Prostate gland (tissue), 2 donors: ENCODE measurements at regions not wholly inside any gene's neighbourhood (a gene's known extent, or its start where the extent isn't known, plus 50 kb on each side); places are given as distances from the start of the nearest gene placed in this dataset.

Experiments
- DNase-seq: peaks from one replicate; pipeline ENCODE4 v3.0.0-alpha.2; 2019; ENCODE audit warnings: low spot score
- H3K27ac ChIP-seq, 2 donors: fragments of 200-600 bp; sonication (generic); 2 replicates each; pipeline ENCODE4 v1.5.1; 2017 to 2019
- H3K27me3 ChIP-seq: fragments of 200-600 bp; sonication (generic); replicated peaks from 2 replicates; pipeline ENCODE4 v1.5.1; 2019; ENCODE audit not compliant: insufficient read depth
- H3K36me3 ChIP-seq, 2 donors: fragments of 200-600 bp; sonication (generic); 1 replicate in 1 of 2; 2 replicates in 1 of 2; pipeline versions ENCODE4 v1.5.1 to v1.8.1; 2017 to 2019
- H3K4me1 ChIP-seq: fragments of 200-600 bp; sonication (generic); replicated peaks from 2 replicates; pipeline ENCODE4 v1.5.1; 2019
- H3K4me3 ChIP-seq, 2 donors: fragments of 200-600 bp; sonication (generic); 2 replicates each; pipeline ENCODE4 v1.5.1; 2017 to 2019
- H3K9me3 ChIP-seq: fragments of 200-600 bp; sonication (generic); 2 replicates; pipeline ENCODE4 v1.5.1; 2017
- POLR2A ChIP-seq: fragments of 450-650 bp; IDR thresholded peaks from one replicate; pipeline ENCODE4 v1.6.1; 2016; ENCODE audit warnings: antibody characterized with exemption, mild to moderate bottlenecking
- POLR2AphosphoS5 ChIP-seq: sonication (generic); formaldehyde crosslinking; IDR thresholded peaks from one replicate; pipeline ENCODE4 v1.6.1; 2017; ENCODE audit warnings: antibody characterized with exemption
- WGBS: methylation state at CpG from one replicate; pipeline ENCODE4 v1.1.5; 2018; 5-methylcytosine and 5-hydroxymethylcytosine counted together
- intact Hi-C: fragments of 100-400 bp; cut with DNase I; formaldehyde crosslinking; loops from one replicate; pipeline ENCODE4 v1.14.2; 2022
- TF ChIP-seq, protein P1 (sequence below), 4 experiments: fragments of 200-600 bp in 2 of 4; fragments of 450-650 bp in 2 of 4; sonication (generic) in 2 of 4; IDR thresholded peaks; 1 replicate in 3 of 4; 2 replicates in 1 of 4; pipeline ENCODE4 v1.5.1; 2016 to 2019; ENCODE audit warnings: antibody characterized with exemption in 4 of 4, mild to moderate bottlenecking in 2 of 4, moderate library complexity in 2 of 4

DNA sequence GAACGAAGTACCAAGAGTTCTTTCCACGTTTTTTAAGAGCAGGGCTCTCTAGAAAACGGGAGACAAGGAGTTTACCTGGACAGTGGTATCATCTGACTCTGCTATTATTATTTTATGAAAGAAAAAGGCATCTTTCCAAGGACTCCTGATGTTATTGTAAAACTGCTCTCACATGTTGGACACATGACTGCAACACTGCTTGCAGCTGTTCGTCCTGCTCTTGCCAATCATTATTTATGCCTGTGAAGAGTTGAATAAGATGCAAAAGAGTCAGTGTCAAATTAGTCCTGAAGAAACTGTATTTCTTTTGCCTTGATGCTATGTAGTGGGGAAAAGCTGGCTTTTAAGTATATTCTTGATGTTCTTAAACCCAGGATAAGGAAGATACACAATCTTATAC lies 284.5 kb upstream of the PTGER4 start:
- Histone ChIP-seq H3K27ac (no peak overlapping the region), H3K4me3 (no peak overlapping the region), H3K27me3 (no peaks in the 10 kb centered on the region), H3K4me1 (no peaks in the 10 kb centered on the region), H3K9me3 (no peaks in the 10 kb centered on the region), H3K36me3 (no peaks in the 10 kb centered on the region)
- intact Hi-C loops: no loop called here
- DNase-seq: no peak
- 32% methylated on average over 4 of the region's 4 CpGs for WGBS
- TF ChIP-seq POLR2A (no peak), POLR2AphosphoS5 (peak; percentile 8)

DNA sequence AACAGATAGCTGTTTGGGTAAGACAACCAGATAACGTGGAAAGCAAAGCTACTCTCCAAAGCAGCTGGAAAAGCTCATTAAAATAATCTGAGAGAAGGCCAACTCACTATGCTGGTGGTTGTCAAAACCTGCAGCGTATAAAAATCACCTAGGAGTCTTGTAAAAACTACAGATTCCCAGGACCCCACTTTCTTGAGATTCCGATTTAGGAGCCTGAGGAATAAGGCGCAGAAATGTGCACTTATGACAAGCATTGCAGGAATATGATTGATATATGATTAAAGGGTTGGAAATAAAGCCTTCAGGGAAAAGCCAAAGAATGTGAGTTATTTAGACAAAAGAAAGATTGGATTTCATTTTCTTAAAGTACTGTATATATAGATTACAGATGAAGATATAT lies 285.0 kb upstream of the PTGER4 start:
- no peak overlapping the region for H3K4me3 ChIP-seq
- no peaks in the 10 kb centered on the region for H3K36me3 ChIP-seq
- WGBS: 34% methylated on average over 4 of the region's 4 CpGs
- no peaks in the 10 kb centered on the region for H3K4me1 ChIP-seq
- no peaks in the 10 kb centered on the region for H3K9me3 ChIP-seq
- no peak overlapping the region for H3K27ac ChIP-seq
- intact Hi-C loops: no loop called here
- H3K27me3 ChIP-seq: no peaks in the 10 kb centered on the region
- DNase-seq: no peak
- TF ChIP-seq, protein P1, sequence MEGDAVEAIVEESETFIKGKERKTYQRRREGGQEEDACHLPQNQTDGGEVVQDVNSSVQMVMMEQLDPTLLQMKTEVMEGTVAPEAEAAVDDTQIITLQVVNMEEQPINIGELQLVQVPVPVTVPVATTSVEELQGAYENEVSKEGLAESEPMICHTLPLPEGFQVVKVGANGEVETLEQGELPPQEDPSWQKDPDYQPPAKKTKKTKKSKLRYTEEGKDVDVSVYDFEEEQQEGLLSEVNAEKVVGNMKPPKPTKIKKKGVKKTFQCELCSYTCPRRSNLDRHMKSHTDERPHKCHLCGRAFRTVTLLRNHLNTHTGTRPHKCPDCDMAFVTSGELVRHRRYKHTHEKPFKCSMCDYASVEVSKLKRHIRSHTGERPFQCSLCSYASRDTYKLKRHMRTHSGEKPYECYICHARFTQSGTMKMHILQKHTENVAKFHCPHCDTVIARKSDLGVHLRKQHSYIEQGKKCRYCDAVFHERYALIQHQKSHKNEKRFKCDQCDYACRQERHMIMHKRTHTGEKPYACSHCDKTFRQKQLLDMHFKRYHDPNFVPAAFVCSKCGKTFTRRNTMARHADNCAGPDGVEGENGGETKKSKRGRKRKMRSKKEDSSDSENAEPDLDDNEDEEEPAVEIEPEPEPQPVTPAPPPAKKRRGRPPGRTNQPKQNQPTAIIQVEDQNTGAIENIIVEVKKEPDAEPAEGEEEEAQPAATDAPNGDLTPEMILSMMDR (IDR thresholded peaks at IDR 0.05): no peak
- TF ChIP-seq POLR2A: no peak
- TF ChIP-seq POLR2AphosphoS5: no peak

DNA sequence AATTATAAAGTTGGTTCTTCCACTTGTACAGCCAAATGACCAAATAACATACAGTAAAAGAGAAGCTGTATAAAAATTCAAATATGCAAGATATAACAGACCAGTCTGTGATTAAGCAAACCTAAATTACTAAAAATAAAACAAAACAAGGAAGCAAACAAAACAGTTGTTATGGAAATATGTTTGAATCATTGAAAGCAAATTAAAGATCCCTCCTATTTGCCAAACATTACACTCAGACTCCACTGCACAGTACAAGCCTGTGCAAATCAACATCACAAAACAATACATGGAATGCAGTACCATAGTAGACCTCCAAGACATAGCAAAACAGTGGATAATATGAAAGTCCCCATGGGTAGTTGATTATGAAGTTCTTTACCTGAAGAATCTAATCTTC lies 288.1 kb upstream of the PTGER4 start:
- intact Hi-C loops: no loop called here
- Histone ChIP-seq H3K27me3 (no peaks in the 10 kb centered on the region), H3K9me3 (no peaks in the 10 kb centered on the region), H3K27ac (no peak overlapping the region), H3K36me3 (no peaks in the 10 kb centered on the region), H3K4me3 (no peak overlapping the region), H3K4me1 (no peaks in the 10 kb centered on the region)
- no peak for DNase-seq
- TF ChIP-seq, protein P1 (IDR thresholded peaks at IDR 0.05): no peak
- no peak for TF ChIP-seq POLR2A
- no peak for TF ChIP-seq POLR2AphosphoS5

DNA sequence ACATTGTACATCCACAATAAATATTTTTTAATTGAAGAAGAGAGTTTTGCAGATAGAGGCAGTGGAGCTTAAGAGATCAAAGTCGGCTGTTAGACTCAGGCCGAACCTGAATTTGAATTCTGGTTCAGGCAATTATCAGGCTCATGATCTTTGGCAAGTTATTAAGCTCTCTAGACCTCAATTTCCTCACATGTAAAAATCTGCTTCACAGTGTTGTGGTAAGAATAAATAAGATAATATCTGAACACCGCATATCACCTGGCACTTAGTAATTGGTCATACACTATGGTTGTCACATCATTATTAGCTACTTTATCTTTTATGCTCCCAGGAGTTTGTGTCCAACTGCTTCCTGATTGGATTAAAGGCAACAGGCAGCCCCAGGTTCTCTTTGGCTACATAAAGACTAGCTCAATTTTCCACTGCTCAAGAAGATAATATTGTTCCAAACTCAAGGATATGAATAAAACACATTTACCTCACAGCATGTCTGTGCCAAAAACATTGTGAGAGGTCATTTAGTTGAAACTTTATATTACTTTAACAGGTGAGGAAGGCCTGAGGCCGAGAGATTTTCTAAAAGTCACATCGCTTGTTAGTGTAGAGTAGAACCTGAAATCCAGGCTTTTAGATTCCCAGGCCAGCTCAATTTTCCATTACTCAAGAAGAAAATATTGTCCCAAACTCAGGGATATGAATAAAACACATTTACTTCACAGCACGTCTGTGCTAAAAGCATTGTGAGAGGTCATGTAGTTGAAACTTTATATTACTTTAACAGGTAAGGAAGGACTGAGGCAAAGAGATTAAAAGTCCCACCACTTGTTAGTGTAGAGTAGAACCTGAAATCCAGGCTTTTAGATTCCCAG lies 289.2 kb upstream of the PTGER4 start:
- no peaks in the 10 kb centered on the region for H3K9me3 ChIP-seq
- H3K4me3 ChIP-seq: no peak overlapping the region
- TF ChIP-seq, protein P1 (IDR thresholded peaks at IDR 0.05): no peak
- no peak for TF ChIP-seq POLR2AphosphoS5
- no peak for TF ChIP-seq POLR2A
- H3K36me3 ChIP-seq: no peaks in the 10 kb centered on the region
- no peak for DNase-seq
- intact Hi-C loops: no loop called here
- 64% methylated on average over 6 of the region's 6 CpGs for WGBS
- H3K27me3 ChIP-seq: no peaks in the 10 kb centered on the region
- H3K4me1 ChIP-seq: no peaks in the 10 kb centered on the region
- no peak overlapping the region for H3K27ac ChIP-seq

DNA sequence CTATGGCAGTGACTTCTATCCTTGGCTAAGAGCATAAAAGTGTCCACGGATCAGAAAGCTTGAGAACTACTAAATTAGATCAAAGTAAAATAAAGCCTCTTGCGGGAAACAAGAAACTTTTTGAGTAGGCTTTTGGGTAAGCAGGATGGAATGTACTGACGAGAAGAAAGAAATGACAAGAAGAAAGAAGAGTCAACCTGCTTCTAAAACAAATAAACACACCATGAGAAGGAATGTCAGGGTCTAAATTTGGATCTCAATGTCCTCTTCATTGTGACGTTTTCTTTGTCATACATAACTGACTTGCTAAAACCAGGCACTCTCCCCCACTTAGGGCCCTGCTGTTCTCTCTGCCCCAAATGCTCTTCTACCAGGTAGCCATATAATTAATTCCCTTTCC lies 290.1 kb upstream of the PTGER4 start:
- H3K9me3 ChIP-seq: no peaks in the 10 kb centered on the region

DNA sequence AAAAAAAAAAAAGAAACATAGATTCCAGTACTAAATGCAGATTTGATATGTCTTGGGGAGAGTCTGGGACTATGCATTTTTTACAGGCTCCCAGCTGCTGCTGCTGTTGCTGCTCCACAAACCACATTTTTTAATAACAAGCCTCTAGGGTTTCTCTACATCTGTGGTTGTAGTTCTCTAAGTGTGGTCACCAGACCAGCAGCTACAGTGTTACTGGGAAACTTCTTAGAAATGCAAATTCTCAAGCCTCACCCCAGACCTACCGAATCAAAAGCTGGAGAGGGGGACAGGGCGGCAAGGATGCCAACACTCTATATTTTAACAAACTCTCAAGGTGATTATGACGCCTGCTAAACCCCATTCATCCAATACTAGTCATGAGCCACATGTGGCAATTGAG lies 293.4 kb upstream of the PTGER4 start:
- TF ChIP-seq, protein P1 (IDR thresholded peaks at IDR 0.05): no peak
- no peak for TF ChIP-seq POLR2A
- no peak for TF ChIP-seq POLR2AphosphoS5
- WGBS: 84% methylated on average over 3 of the region's 3 CpGs

More for the DNA sequence above, 290.1 kb upstream of the PTGER4 start:
- WGBS: 76% methylated on average over 4 of the region's 4 CpGs
- Histone ChIP-seq H3K27me3 (no peaks in the 10 kb centered on the region), H3K4me1 (no peaks in the 10 kb centered on the region), H3K4me3 (no peak overlapping the region), H3K27ac (no peak overlapping the region), H3K36me3 (no peaks in the 10 kb centered on the region)
- TF ChIP-seq POLR2A: no peak
- DNase-seq: no peak
- intact Hi-C loops: no loop called here

More for the DNA sequence above, 293.4 kb upstream of the PTGER4 start:
- intact Hi-C loops: no loop called here
- Histone ChIP-seq H3K27me3 (no peaks in the 10 kb centered on the region), H3K9me3 (no peaks in the 10 kb centered on the region), H3K36me3 (no peaks in the 10 kb centered on the region), H3K4me1 (no peaks in the 10 kb centered on the region), H3K4me3 (no peak overlapping the region), H3K27ac (no peak overlapping the region)
- no peak for DNase-seq
